HepG2 (cell line): ENCODE measurements at regions not wholly inside any gene's neighbourhood (a gene's known extent, or its start where the extent isn't known, plus 50 kb on each side); places are given as distances from the start of the nearest gene placed in this dataset.

Experiments
- CAMTA2 ChIP-seq: sonication (generic); formaldehyde crosslinking; IDR thresholded peaks from 2 replicates; pipeline ENCODE4 v1.4.0; 2020; ENCODE audit warnings: mild to moderate bottlenecking, missing genetic modification reagents, borderline replicate concordance
- GTF2F1 ChIP-seq: fragments of 150-350 bp; IDR thresholded peaks from 2 replicates; pipeline ENCODE4 v1.6.1; 2014; ENCODE audit warnings: low read length
- MYPOP ChIP-seq: sonication (generic); formaldehyde crosslinking; IDR thresholded peaks from 2 replicates; pipeline ENCODE4 v1.8.1; 2023; ENCODE audit warnings: mild to moderate bottlenecking, moderate library complexity, missing genetic modification reagents
- NCOA2 ChIP-seq: sonication (generic); formaldehyde crosslinking; IDR thresholded peaks from 2 replicates; pipeline ENCODE4 v1.8.0; 2022; ENCODE audit warnings: inconsistent platforms
- POLR2A ChIP-seq, 2 experiments: IDR thresholded peaks; 2 replicates each; pipeline ENCODE4 v1.6.1; 2011; ENCODE audit warnings: low read depth in 2 of 2, low read length in 2 of 2, mild to moderate bottlenecking in 1 of 2, moderate library complexity in 1 of 2; ENCODE audit not compliant: insufficient read depth in 1 of 2
- RBM22 ChIP-seq: fragments of 200-400 bp; formaldehyde crosslinking; optimal IDR thresholded peaks from 2 replicates; pipeline ENCODE3; 2017; ENCODE audit warnings: mild to moderate bottlenecking, low read length, moderate library complexity
- ZBTB21 ChIP-seq: sonication (generic); formaldehyde crosslinking; IDR thresholded peaks from 2 replicates; pipeline ENCODE4 v1.4.0; 2020; ENCODE audit warnings: missing genetic modification reagents
- ZNF253 ChIP-seq: sonication (generic); formaldehyde crosslinking; IDR thresholded peaks from 2 replicates; pipeline ENCODE4 v1.8.0; 2022; ENCODE audit warnings: mild to moderate bottlenecking, missing genetic modification reagents, borderline replicate concordance
- ZNF549 ChIP-seq: sonication (generic); formaldehyde crosslinking; IDR thresholded peaks from 2 replicates; pipeline ENCODE4 v1.5.0; 2020; ENCODE audit warnings: missing genetic modification reagents
- ZNF589 ChIP-seq: sonication (generic); formaldehyde crosslinking; conservative IDR thresholded peaks from 2 replicates; pipeline ENCODE4 v1.8.0; 2022; ENCODE audit warnings: mild to moderate bottlenecking, moderate library complexity, missing genetic modification reagents
- ZNF670 ChIP-seq: sonication (generic); formaldehyde crosslinking; IDR thresholded peaks from 2 replicates; pipeline ENCODE4 v1.8.0; 2022; ENCODE audit warnings: mild to moderate bottlenecking, missing genetic modification reagents, borderline replicate concordance
- TF ChIP-seq, protein P1 (sequence below): sonication (generic); formaldehyde crosslinking; IDR thresholded peaks from 2 replicates; pipeline ENCODE4 v1.5.0; 2020; ENCODE audit warnings: mild to moderate bottlenecking, missing genetic modification reagents, moderate library complexity

DNA sequence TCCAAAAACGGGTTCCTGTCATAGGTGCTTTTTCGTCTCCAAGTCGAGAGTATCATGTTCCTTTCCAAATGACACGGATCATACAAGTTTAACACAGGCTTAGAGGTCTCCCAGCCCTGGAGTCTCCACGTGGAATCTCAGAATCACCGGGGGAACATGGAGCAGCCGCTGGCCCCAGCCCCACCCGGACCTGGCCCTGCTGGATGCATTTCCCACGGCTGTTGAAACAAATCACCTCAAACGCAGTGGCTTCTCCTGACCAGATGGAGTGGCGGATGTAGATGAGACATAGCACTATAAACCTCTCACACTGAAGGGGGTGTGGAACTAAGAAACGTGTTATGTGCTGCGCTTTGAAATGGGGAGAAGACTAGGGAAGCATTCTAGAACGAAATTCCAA is 70.0 kb upstream of the FRMD1 start:
- TF ChIP-seq CAMTA2 (CRISPR knock-in tag): no peak
- TF ChIP-seq, protein P1, sequence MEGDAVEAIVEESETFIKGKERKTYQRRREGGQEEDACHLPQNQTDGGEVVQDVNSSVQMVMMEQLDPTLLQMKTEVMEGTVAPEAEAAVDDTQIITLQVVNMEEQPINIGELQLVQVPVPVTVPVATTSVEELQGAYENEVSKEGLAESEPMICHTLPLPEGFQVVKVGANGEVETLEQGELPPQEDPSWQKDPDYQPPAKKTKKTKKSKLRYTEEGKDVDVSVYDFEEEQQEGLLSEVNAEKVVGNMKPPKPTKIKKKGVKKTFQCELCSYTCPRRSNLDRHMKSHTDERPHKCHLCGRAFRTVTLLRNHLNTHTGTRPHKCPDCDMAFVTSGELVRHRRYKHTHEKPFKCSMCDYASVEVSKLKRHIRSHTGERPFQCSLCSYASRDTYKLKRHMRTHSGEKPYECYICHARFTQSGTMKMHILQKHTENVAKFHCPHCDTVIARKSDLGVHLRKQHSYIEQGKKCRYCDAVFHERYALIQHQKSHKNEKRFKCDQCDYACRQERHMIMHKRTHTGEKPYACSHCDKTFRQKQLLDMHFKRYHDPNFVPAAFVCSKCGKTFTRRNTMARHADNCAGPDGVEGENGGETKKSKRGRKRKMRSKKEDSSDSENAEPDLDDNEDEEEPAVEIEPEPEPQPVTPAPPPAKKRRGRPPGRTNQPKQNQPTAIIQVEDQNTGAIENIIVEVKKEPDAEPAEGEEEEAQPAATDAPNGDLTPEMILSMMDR (CRISPR knock-in tag): no peak
- no peak for TF ChIP-seq MYPOP
- no peak for TF ChIP-seq ZNF589 (CRISPR knock-in tag)
- no peak for TF ChIP-seq POLR2A (IDR thresholded peaks at IDR 0.05; ENCODE audit: insufficient read depth in 1 of 2, low read depth in 2 of 2, low read length in 2 of 2)
- no peak for TF ChIP-seq NCOA2
- no peak for TF ChIP-seq ZBTB21 (CRISPR knock-in tag)
- no peak for TF ChIP-seq ZNF670 (CRISPR knock-in tag)
- no peak for TF ChIP-seq ZNF253 (CRISPR knock-in tag)
- no peak for TF ChIP-seq GTF2F1
- no peak for TF ChIP-seq ZNF549 (CRISPR knock-in tag)
- no peak for TF ChIP-seq RBM22
